Sigmoid colon (tissue), 4 donors: ENCODE measurements at regions not wholly inside any gene's neighbourhood (a gene's known extent, or its start where the extent isn't known, plus 50 kb on each side); places are given as distances from the start of the nearest gene placed in this dataset.

Experiments used
- CTCF ChIP-seq, 4 experiments: fragments of 450-650 bp in 3 of 4; fragments of 200-600 bp in 1 of 4; IDR thresholded peaks; one replicate each; pipeline ENCODE4 v1.5.1; 2016 to 2019; ENCODE audit warnings: antibody characterized with exemption in 4 of 4, mild to moderate bottlenecking in 3 of 4, moderate library complexity in 2 of 4
- EP300 ChIP-seq, 4 donors: sonication (generic); formaldehyde crosslinking; IDR thresholded peaks; one replicate each; pipeline ENCODE4 v1.6.1; 2017; ENCODE audit warnings: antibody characterized with exemption in 4 of 4
- POLR2A ChIP-seq, 2 donors: fragments of 450-650 bp; IDR thresholded peaks; one replicate each; pipeline ENCODE4 v1.6.1; 2016; ENCODE audit warnings: antibody characterized with exemption in 2 of 2, mild to moderate bottlenecking in 2 of 2, moderate library complexity in 2 of 2

- no peak for TF ChIP-seq CTCF (IDR thresholded peaks at IDR 0.05)
- no peak for TF ChIP-seq POLR2A (IDR thresholded peaks at IDR 0.05)
- no peak for TF ChIP-seq EP300 (IDR thresholded peaks at IDR 0.05)
Measured at GRCh38 chr14:101196051-101196712, 292.7 kb upstream of the RTL1 start.
